Endothelial cell of umbilical vein (primary cell): ENCODE measurements at regions not wholly inside any gene's neighbourhood (a gene's known extent, or its start where the extent isn't known, plus 50 kb on each side); places are given as distances from the start of the nearest gene placed in this dataset.

Source experiments
- BruUV-seq: library from RNA; stranded (reverse); fragments of 400-500 nt; replicated peaks from 2 replicates; lab custom pipeline; 2021; lab: Mats Ljungman, UMichigan
- CTCF ChIA-PET: fragments of 300-600, 350-600 bp; sonication (Branson Sonifier 250); formaldehyde crosslinking; loops from one replicate; lab custom pipeline; 2021; ENCODE audit warnings: antibody characterized with exemption, inconsistent platforms; lab: Charles Lee
- POLR2A ChIA-PET: fragments of 300-600, 350-600 bp; sonication (Branson Sonifier 250); formaldehyde crosslinking; loops from one replicate; lab custom pipeline; 2021; ENCODE audit warnings: antibody characterized with exemption, inconsistent platforms; lab: Charles Lee
- DNase-seq: peaks from one replicate; pipeline ENCODE4 v3.0.0-alpha.2; 2011; ENCODE audit warnings: low read depth, low spot score
- FAIRE-seq: peaks from 2 replicates; lab custom pipeline; 2011; peaks lifted over from hg19 to GRCh38; lab: Jason Lieb, UNC
- H2AFZ ChIP-seq: 2 replicates; pipeline ENCODE4 v1.6.0; 2012; ENCODE audit warnings: low read depth, low read length, control low read depth, inconsistent platforms
- H3K27ac ChIP-seq: 2 replicates; pipeline ENCODE4 v1.5.1; 2011; ENCODE audit warnings: low read depth, mild to moderate bottlenecking, control low read depth, low read length, moderate library complexity; ENCODE audit not compliant: insufficient read depth
- H3K27me3 ChIP-seq, 2 experiments: 2 replicates each; pipeline versions ENCODE4 v1.6.0 to v1.6.1; 2011; ENCODE audit warnings: low read length in 2 of 2, mixed read lengths in 1 of 2; ENCODE audit not compliant: control insufficient read depth in 2 of 2, insufficient read depth in 2 of 2
- H3K36me3 ChIP-seq, 2 experiments: 2 replicates in 1 of 2; 3 replicates in 1 of 2; pipeline ENCODE4 v1.5.1; 2011; ENCODE audit warnings: low read length in 2 of 2, mild to moderate bottlenecking in 1 of 2, moderate library complexity in 1 of 2; ENCODE audit not compliant: control insufficient read depth in 2 of 2, insufficient read depth in 2 of 2; ENCODE audit errors: extremely low read depth in 1 of 2
- H3K4me1 ChIP-seq: 3 replicates; pipeline ENCODE4 v1.5.1; 2011; ENCODE audit warnings: mild to moderate bottlenecking, low read length; ENCODE audit not compliant: control insufficient read depth, insufficient read depth; ENCODE audit errors: extremely low read depth
- H3K4me2 ChIP-seq: 2 replicates; pipeline ENCODE4 v1.6.1; 2011; ENCODE audit warnings: low read length, control low read depth, mixed read lengths; ENCODE audit not compliant: insufficient read depth
- H3K4me3 ChIP-seq, 3 experiments: fragments of 200-600 bp in 1 of 3; sonication (generic), shearing (Covaris generic) in 1 of 3; replicated peaks in 1 of 3; 2 replicates each; pipeline ENCODE4 v1.5.1; 2011 to 2016; ENCODE audit warnings: control low read depth in 3 of 3, low read length in 3 of 3, mild to moderate bottlenecking in 2 of 3, inconsistent platforms in 1 of 3, low read depth in 1 of 3, moderate library complexity in 1 of 3; ENCODE audit not compliant: insufficient read depth in 1 of 3
- H3K79me2 ChIP-seq: 2 replicates; pipeline ENCODE4 v1.6.0; 2012; ENCODE audit warnings: low read length, inconsistent platforms; ENCODE audit not compliant: control insufficient read depth, insufficient read depth
- H3K9ac ChIP-seq: replicated peaks from 2 replicates; pipeline ENCODE3; 2011; ENCODE audit warnings: low read length, control low read depth; ENCODE audit not compliant: insufficient read depth; ENCODE audit errors: extremely low read depth
- H3K9me1 ChIP-seq: replicated peaks from 3 replicates; pipeline ENCODE4 v1.6.0; 2011; ENCODE audit warnings: mild to moderate bottlenecking, low read length; ENCODE audit not compliant: control insufficient read depth, insufficient read depth; ENCODE audit errors: extremely low read depth
- H3K9me3 ChIP-seq: replicated peaks from 2 replicates; pipeline ENCODE4 v1.5.1; 2012; ENCODE audit warnings: low read length, inconsistent platforms; ENCODE audit not compliant: control insufficient read depth, insufficient read depth
- H4K20me1 ChIP-seq: replicated peaks from 2 replicates; pipeline ENCODE3; 2011; ENCODE audit warnings: mild to moderate bottlenecking, low read length; ENCODE audit not compliant: control insufficient read depth, insufficient read depth; ENCODE audit errors: extremely low read depth
- CTCF ChIP-seq, 2 donors: IDR thresholded peaks; 1 replicate in 1 of 2; 2 replicates in 1 of 2; pipeline ENCODE4 v1.5.1; 2011; ENCODE audit warnings: low read length in 2 of 2, mild to moderate bottlenecking in 2 of 2, moderate library complexity in 2 of 2, control low read depth in 1 of 2, inconsistent platforms in 1 of 2, low read depth in 1 of 2; ENCODE audit not compliant: insufficient read depth in 1 of 2; ENCODE audit errors: extremely low read depth in 1 of 2
- EZH2 ChIP-seq: IDR thresholded peaks from 2 replicates; pipeline ENCODE4 v1.6.1; 2012; ENCODE audit warnings: borderline replicate concordance, low read depth, mild to moderate bottlenecking, moderate library complexity, low read length, inconsistent platforms; ENCODE audit not compliant: severe bottlenecking
- FOS ChIP-seq: IDR thresholded peaks from 2 replicates; pipeline ENCODE4 v1.6.1; 2011; ENCODE audit warnings: mild to moderate bottlenecking, low read length, moderate library complexity, borderline replicate concordance; ENCODE audit not compliant: insufficient read depth
- GATA2 ChIP-seq: IDR thresholded peaks from 2 replicates; pipeline ENCODE4 v1.7.0; 2011; ENCODE audit warnings: low read depth, mild to moderate bottlenecking, moderate library complexity, mixed read lengths, low read length; ENCODE audit not compliant: insufficient read length, insufficient read depth
- JUN ChIP-seq: IDR thresholded peaks from 2 replicates; pipeline ENCODE4 v1.6.1; 2011; ENCODE audit warnings: borderline replicate concordance, low read depth; ENCODE audit not compliant: insufficient read length, insufficient read depth
- MYC ChIP-seq: IDR thresholded peaks from one replicate; pipeline ENCODE4 v1.6.1; 2011; ENCODE audit warnings: mild to moderate bottlenecking, low read depth, low read length
- POLR2A ChIP-seq: IDR thresholded peaks from 2 replicates; pipeline ENCODE4 v1.6.1; 2012; ENCODE audit warnings: low read depth, mild to moderate bottlenecking, control low read depth, low read length
- POLR2AphosphoS5 ChIP-seq: IDR thresholded peaks from 2 replicates; pipeline ENCODE4 v1.6.1; 2012; ENCODE audit warnings: low read depth, mild to moderate bottlenecking, control low read depth, low read length, moderate library complexity; ENCODE audit not compliant: insufficient read depth
- dilution Hi-C: fragments of 300-500 bp; cut with MboI; formaldehyde crosslinking; loops from one replicate; pipeline ENCODE4 v1.15.0; 2019; ENCODE audit warnings: low sequenced_read_pairs; ENCODE audit not compliant: extremely low pct_ligation_motif_present
- intact Hi-C: fragments of 100-400 bp; cut with micrococcal nuclease; formaldehyde crosslinking; loops from one replicate; pipeline ENCODE4 v1.10.0; 2022
- TF ChIP-seq, protein P1 (sequence below): IDR thresholded peaks from 2 replicates; pipeline ENCODE4 v1.6.1; 2011; ENCODE audit not compliant: insufficient read depth, insufficient read length

GRCh38 chr4:157423526-157424020 lies 203.0 kb downstream of the GRIA2 start:
- dilution Hi-C loops (no loop called here), intact Hi-C loops (no loop called here)
- TF ChIP-seq, protein P1, sequence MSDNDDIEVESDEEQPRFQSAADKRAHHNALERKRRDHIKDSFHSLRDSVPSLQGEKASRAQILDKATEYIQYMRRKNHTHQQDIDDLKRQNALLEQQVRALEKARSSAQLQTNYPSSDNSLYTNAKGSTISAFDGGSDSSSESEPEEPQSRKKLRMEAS, result no peak
- no peak for TF ChIP-seq EZH2
- TF ChIP-seq CTCF (IDR thresholded peaks at IDR 0.05; ENCODE audit: extremely low read depth in 1 of 2, insufficient read depth in 1 of 2, low read depth in 1 of 2, low read length in 2 of 2), result no peak
- TF ChIP-seq GATA2, result no peak
- no peak for TF ChIP-seq JUN
- no peak for TF ChIP-seq FOS
- TF ChIP-seq MYC, result no peak
- no peak for TF ChIP-seq POLR2A
- no peak for TF ChIP-seq POLR2AphosphoS5
- no peaks in the 10 kb centered on the region for H3K9me1 ChIP-seq
- no peaks in the 10 kb centered on the region for H3K27me3 ChIP-seq
- no peak overlapping the region for H3K27ac ChIP-seq
- no peak overlapping the region for H3K4me2 ChIP-seq
- FAIRE-seq, result no peak
- H2AFZ ChIP-seq, result no peak overlapping the region
- H4K20me1 ChIP-seq, result no peaks in the 10 kb centered on the region
- no peak overlapping the region for H3K9ac ChIP-seq
- no peaks in the 10 kb centered on the region for H3K79me2 ChIP-seq
- no peaks in the 10 kb centered on the region for H3K4me1 ChIP-seq
- BruUV-seq, result no TSS peak
- H3K9me3 ChIP-seq, result no peaks in the 10 kb centered on the region
- POLR2A ChIA-PET, result no interaction called here
- no peak for DNase-seq
- no peak overlapping the region for H3K4me3 ChIP-seq
- CTCF ChIA-PET, result no interaction called here
- no peaks in the 10 kb centered on the region for H3K36me3 ChIP-seq
